Activated B cell treated with CpG ODN at 0.5 μM for 24 hours (primary cell): ENCODE measurements at regions not wholly inside any gene's neighbourhood (a gene's known extent, or its start where the extent isn't known, plus 50 kb on each side); places are given as distances from the start of the nearest gene placed in this dataset.

Source experiments
- ATAC-seq: fragments of 200-7000 bp; cut with Tn5 transposase; one replicate; pipeline ENCODE4 v1.10.0; 2021; ENCODE audit warnings: low read depth, mild to moderate bottlenecking, moderate library complexity
- CTCF ChIA-PET: fragments of 350-600 bp; sonication (Branson Sonifier 250); formaldehyde crosslinking; loops from one replicate; lab custom pipeline; 2021; ENCODE audit warnings: antibody characterized with exemption; lab: Charles Lee
- POLR2A ChIA-PET: fragments of 350-600 bp; sonication (Branson Sonifier 250); formaldehyde crosslinking; loops from one replicate; lab custom pipeline; 2021; ENCODE audit warnings: antibody characterized with exemption; lab: Charles Lee
- DNase-seq: peaks from one replicate; pipeline ENCODE4 v3.0.0; 2022
- H3K27ac Mint-ChIP-seq: one replicate; pipeline ENCODE4 v1.8.0; 2020; ENCODE audit warnings: mixed read lengths
- H3K27me3 Mint-ChIP-seq: one replicate; pipeline ENCODE4 v1.8.0; 2021; ENCODE audit warnings: mixed read lengths
- H3K36me3 Mint-ChIP-seq: one replicate; pipeline ENCODE4 v1.8.0; 2021; ENCODE audit warnings: low read depth, mixed read lengths
- H3K4me1 Mint-ChIP-seq: one replicate; pipeline ENCODE4 v1.8.0; 2021; ENCODE audit warnings: mixed read lengths
- H3K4me3 Mint-ChIP-seq: one replicate; pipeline ENCODE4 v1.8.0; 2020; ENCODE audit warnings: mild to moderate bottlenecking, mixed read lengths
- H3K9me3 Mint-ChIP-seq: one replicate; pipeline ENCODE4 v1.8.0; 2020; ENCODE audit warnings: mixed read lengths
- CTCF ChIP-seq: fragments of 200-600 bp; IDR thresholded peaks from one replicate; pipeline ENCODE4 v1.8.0; 2022; ENCODE audit warnings: antibody characterized with exemption, mild to moderate bottlenecking
- intact Hi-C: fragments of 100-400 bp; cut with micrococcal nuclease; formaldehyde crosslinking; loops from one replicate; pipeline ENCODE4 v1.15.1; 2024

GRCh38 chr18:70380915-70381896, 92.4 kb downstream of the SOCS6 start:
- Mint-ChIP-seq H3K4me1 (no peaks in the 10 kb centered on the region), H3K36me3 (no peaks in the 10 kb centered on the region)

More at GRCh38 chr18:70380915-70381896, 92.4 kb downstream of the SOCS6 start:
- TF ChIP-seq CTCF: no peak
- no peak for DNase-seq
- H3K9me3 Mint-ChIP-seq: peaks cover 1% of the 10 kb centered on the region
- ChIA-PET CTCF (no interaction called here), POLR2A (no interaction called here)
- no peak for ATAC-seq
- H3K4me3 Mint-ChIP-seq: no peak overlapping the region
- intact Hi-C loops: no loop called here
- no peak overlapping the region for H3K27ac Mint-ChIP-seq
- H3K27me3 Mint-ChIP-seq: no peaks in the 10 kb centered on the region
